ENCODE measurements at regions not wholly inside any gene's neighbourhood (a gene's known extent, or its start where the extent isn't known, plus 50 kb on each side); places are given as distances from the start of the nearest gene placed in this dataset.

DNA sequence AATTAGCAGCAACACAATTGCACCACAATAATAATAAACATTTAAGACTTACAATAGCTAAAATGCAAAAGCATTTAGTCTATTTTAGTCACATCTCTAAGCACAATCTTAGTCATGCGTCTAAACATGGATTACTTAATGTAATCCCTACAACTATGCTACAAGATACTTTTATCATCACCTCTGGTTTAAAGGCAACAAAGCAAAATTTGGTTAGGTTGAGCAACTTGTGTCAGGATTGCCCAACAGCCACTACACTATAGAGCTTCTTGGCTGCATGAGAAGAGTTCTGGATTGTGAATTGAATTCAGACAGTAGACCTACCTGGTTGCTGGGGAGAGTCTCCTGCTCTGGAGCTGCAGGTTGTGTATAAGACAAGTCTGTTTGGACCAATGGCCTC is 146.5 kb upstream of the PUDP start:
- TF ChIP-seq EZH2 (IDR thresholded peaks at IDR 0.05; ENCODE audit: borderline replicate concordance, low read length) (no peak), CTCF (conservative IDR thresholded peaks at IDR 0.05 in 1 of 2, IDR thresholded peaks at IDR 0.05 in 1 of 2; ENCODE audit: extremely low read depth in 1 of 2, insufficient read depth in 1 of 2, low read depth in 1 of 2, low read length in 2 of 2) (no peak)
